ENCODE measurements at regions not wholly inside any gene's neighbourhood (a gene's known extent, or its start where the extent isn't known, plus 50 kb on each side); places are given as distances from the start of the nearest gene placed in this dataset.

- DNase-seq (ENCODE audit: low spot score): no peak
These were observed 66.7 kb upstream of the PNMA1 start for GRCh38 chr14:73780896-73781295.

GRCh38 chr14:73780391-73780790 is 66.2 kb upstream of the PNMA1 start:
- DNase-seq (ENCODE audit: low spot score): no peak

GRCh38 chr14:73778736-73779135 is 64.6 kb upstream of the PNMA1 start:
- DNase-seq (ENCODE audit: low spot score): no peak

- DNase-seq (ENCODE audit: low spot score): no peak
These were observed 63.2 kb upstream of the PNMA1 start for GRCh38 chr14:73777420-73777819.

- DNase-seq (ENCODE audit: low spot score): no peak
These were observed 62.0 kb upstream of the PNMA1 start for GRCh38 chr14:73776194-73776537.

- DNase-seq (ENCODE audit: low spot score): no peak
These were observed 61.4 kb upstream of the PNMA1 start for GRCh38 chr14:73775339-73776193.

- DNase-seq (ENCODE audit: low spot score): no peak
These were observed 60.5 kb upstream of the PNMA1 start for GRCh38 chr14:73774671-73775070.

GRCh38 chr14:73774241-73774570 is 60.0 kb upstream of the PNMA1 start:
- DNase-seq (ENCODE audit: low spot score): no peak

- DNase-seq (ENCODE audit: low spot score): peak; percentile 47
These were observed 59.5 kb upstream of the PNMA1 start for GRCh38 chr14:73773441-73774240.

- peak; percentile 52 for DNase-seq (ENCODE audit: low spot score)
These were observed 57.9 kb upstream of the PNMA1 start for GRCh38 chr14:73771848-73772638.

- no peak for DNase-seq (ENCODE audit: low spot score)
These were observed 57.0 kb upstream of the PNMA1 start for GRCh38 chr14:73770977-73771847.

- DNase-seq (ENCODE audit: low spot score): no peak
These were observed 53.9 kb upstream of the PNMA1 start for GRCh38 chr14:73768107-73768506.

GRCh38 chr14:73764406-73765280 is 50.5 kb upstream of the PNMA1 start:
- no peak for DNase-seq (ENCODE audit: low spot score)
